Liver (tissue), 3 donors: ENCODE measurements at regions not wholly inside any gene's neighbourhood (a gene's known extent, or its start where the extent isn't known, plus 50 kb on each side); places are given as distances from the start of the nearest gene placed in this dataset.

ENCODE experiments used
- ATF3 ChIP-seq: IDR thresholded peaks from 2 replicates; pipeline ENCODE4 v1.6.1; 2016; ENCODE audit warnings: antibody characterized with exemption
- CTCF ChIP-seq: fragments of 150-350 bp; IDR thresholded peaks from 2 replicates; pipeline ENCODE4 v1.5.1; 2017; ENCODE audit warnings: improper control_type of control experiment, low read depth, low read length; ENCODE audit not compliant: missing input control
- FOXA1 ChIP-seq: IDR thresholded peaks from 2 replicates; pipeline ENCODE4 v1.6.1; 2016; ENCODE audit warnings: antibody characterized with exemption
- FOXA2 ChIP-seq: IDR thresholded peaks from 2 replicates; pipeline ENCODE4 v1.6.1; 2016; ENCODE audit warnings: antibody characterized with exemption
- GABPA ChIP-seq, 2 donors: IDR thresholded peaks in 1 of 2; conservative IDR thresholded peaks in 1 of 2; 2 replicates each; pipeline ENCODE4 v1.6.1; 2016; ENCODE audit warnings: antibody characterized with exemption in 2 of 2, mild to moderate bottlenecking in 1 of 2, moderate library complexity in 1 of 2
- HNF4G ChIP-seq: IDR thresholded peaks from 2 replicates; pipeline ENCODE4 v1.6.1; 2016; ENCODE audit warnings: antibody characterized with exemption
- JUND ChIP-seq, 2 donors: IDR thresholded peaks; 2 replicates each; pipeline ENCODE4 v1.6.1; 2016; ENCODE audit warnings: antibody characterized with exemption in 2 of 2
- MAX ChIP-seq: IDR thresholded peaks from 2 replicates; pipeline ENCODE4 v1.6.1; 2016; ENCODE audit warnings: antibody characterized with exemption
- RAD21 ChIP-seq, 2 donors: IDR thresholded peaks; 2 replicates each; pipeline ENCODE4 v1.6.1; 2016; ENCODE audit warnings: antibody characterized with exemption in 2 of 2, mild to moderate bottlenecking in 2 of 2
- REST ChIP-seq: IDR thresholded peaks from 2 replicates; pipeline ENCODE4 v1.6.1; 2016; ENCODE audit warnings: antibody characterized with exemption, mild to moderate bottlenecking
- RXRA ChIP-seq, 2 donors: IDR thresholded peaks; 2 replicates each; pipeline ENCODE4 v1.6.1; 2017 to 2018; ENCODE audit warnings: antibody characterized with exemption in 2 of 2, mild to moderate bottlenecking in 1 of 2
- SP1 ChIP-seq: IDR thresholded peaks from 2 replicates; pipeline ENCODE4 v1.6.1; 2018; ENCODE audit warnings: antibody characterized with exemption, mild to moderate bottlenecking
- TAF1 ChIP-seq: conservative IDR thresholded peaks from 2 replicates; pipeline ENCODE4 v1.6.1; 2016; ENCODE audit warnings: antibody characterized with exemption, mild to moderate bottlenecking
- YY1 ChIP-seq: IDR thresholded peaks from 2 replicates; pipeline ENCODE4 v1.6.1; 2016; ENCODE audit warnings: antibody characterized with exemption, mild to moderate bottlenecking
- donor health status: healthy.
- donor health status: healthy.

- TF ChIP-seq CTCF: no peak
- TF ChIP-seq YY1: no peak
- no peak for TF ChIP-seq RXRA (IDR thresholded peaks at IDR 0.05)
- no peak for TF ChIP-seq SP1
- no peak for TF ChIP-seq JUND (IDR thresholded peaks at IDR 0.05)
- TF ChIP-seq MAX: no peak
- TF ChIP-seq ATF3: no peak
- no peak for TF ChIP-seq TAF1
- TF ChIP-seq RAD21 (IDR thresholded peaks at IDR 0.05): no peak
- no peak for TF ChIP-seq FOXA1
- TF ChIP-seq REST: no peak
- no peak for TF ChIP-seq GABPA (IDR thresholded peaks at IDR 0.05 in 1 of 2, conservative IDR thresholded peaks at IDR 0.05 in 1 of 2)
- no peak for TF ChIP-seq FOXA2
- no peak for TF ChIP-seq HNF4G
Observed at GRCh38 chr2:12649602-12650400, 66.9 kb upstream of the TRIB2 start.
